ENCODE measurements at regions not wholly inside any gene's neighbourhood (a gene's known extent, or its start where the extent isn't known, plus 50 kb on each side); places are given as distances from the start of the nearest gene placed in this dataset.
"Not testable (repeated sequence)": the region's sequence is repeated elsewhere in the genome, so short reads cannot be mapped to it uniquely, and the experiment has no call there.

DNA sequence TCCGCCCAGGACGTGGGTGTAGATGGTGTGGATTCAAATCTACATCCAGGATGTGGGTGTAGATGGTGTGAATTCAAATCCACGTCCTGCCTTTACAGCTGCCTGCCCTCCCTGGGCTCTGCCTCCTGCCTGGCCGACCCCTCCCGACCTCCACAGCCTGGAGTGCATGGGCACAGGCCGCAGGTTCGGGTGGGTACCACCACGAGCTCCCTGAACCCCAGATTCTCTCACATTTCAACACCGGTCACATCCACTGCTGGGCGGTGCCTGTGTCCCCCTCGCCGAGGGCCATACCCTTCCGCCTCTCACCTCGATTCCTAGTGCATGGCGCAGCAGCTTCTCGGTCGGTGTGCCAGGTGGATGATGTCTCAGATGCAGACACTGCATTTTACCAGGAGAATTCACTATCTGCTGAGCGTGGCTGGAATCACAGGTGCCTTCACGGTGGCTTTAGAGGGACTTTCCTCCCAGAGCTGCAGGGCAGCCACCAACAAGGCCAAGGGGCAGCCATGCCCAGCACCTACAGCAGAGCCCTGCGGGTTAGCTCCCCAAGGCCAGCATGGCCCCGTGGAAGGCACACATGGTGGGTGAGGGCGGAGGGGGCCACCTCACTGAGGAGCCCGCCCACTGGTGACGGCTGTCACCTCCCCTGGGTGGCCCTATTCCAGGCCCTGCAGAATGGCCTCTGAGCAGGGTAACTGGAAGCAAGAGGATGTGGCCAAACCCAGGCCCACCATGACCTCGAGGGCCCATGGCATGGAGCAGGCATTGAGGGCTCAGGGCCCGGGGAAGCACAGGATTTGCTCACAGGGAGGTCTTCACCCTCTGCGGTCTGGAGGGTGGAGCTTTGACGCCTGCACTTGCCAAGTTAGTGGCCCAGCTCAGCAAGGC lies 638.5 kb downstream of the TBC1D22A start:
- H3K27ac Mint-ChIP-seq = no peak overlapping the region
- no peaks in the 10 kb centered on the region for H3K27me3 Mint-ChIP-seq (ENCODE audit: low read depth in 2 of 2)
- Histone ChIP-seq H3K36me3 (ENCODE audit: control insufficient read depth, insufficient read depth, low read length) (no peaks in the 10 kb centered on the region), H3K4me1 (ENCODE audit: control insufficient read depth, insufficient read depth, low read length) (no peaks in the 10 kb centered on the region), H3K27me3 (ENCODE audit: control insufficient read depth, insufficient read depth, low read length) (no peaks in the 10 kb centered on the region), H3K27ac (ENCODE audit: low read length) (no peak overlapping the region), H3K4me3 (ENCODE audit: low read length) (no peak overlapping the region), H3K9me3 (ENCODE audit: control insufficient read depth, insufficient read depth, low read length) (no peaks in the 10 kb centered on the region)
- no peak overlapping the region for H3K4me3 Mint-ChIP-seq
- TF ChIP-seq, protein P1, sequence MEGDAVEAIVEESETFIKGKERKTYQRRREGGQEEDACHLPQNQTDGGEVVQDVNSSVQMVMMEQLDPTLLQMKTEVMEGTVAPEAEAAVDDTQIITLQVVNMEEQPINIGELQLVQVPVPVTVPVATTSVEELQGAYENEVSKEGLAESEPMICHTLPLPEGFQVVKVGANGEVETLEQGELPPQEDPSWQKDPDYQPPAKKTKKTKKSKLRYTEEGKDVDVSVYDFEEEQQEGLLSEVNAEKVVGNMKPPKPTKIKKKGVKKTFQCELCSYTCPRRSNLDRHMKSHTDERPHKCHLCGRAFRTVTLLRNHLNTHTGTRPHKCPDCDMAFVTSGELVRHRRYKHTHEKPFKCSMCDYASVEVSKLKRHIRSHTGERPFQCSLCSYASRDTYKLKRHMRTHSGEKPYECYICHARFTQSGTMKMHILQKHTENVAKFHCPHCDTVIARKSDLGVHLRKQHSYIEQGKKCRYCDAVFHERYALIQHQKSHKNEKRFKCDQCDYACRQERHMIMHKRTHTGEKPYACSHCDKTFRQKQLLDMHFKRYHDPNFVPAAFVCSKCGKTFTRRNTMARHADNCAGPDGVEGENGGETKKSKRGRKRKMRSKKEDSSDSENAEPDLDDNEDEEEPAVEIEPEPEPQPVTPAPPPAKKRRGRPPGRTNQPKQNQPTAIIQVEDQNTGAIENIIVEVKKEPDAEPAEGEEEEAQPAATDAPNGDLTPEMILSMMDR (IDR thresholded peaks at IDR 0.05) = no peak
- H3K36me3 Mint-ChIP-seq = no peaks in the 10 kb centered on the region
- no peaks in the 10 kb centered on the region for H3K9me3 Mint-ChIP-seq
- WGBS (ENCODE audit: insufficient coverage) = 83% methylated on average over 28 of the region's 28 CpGs
- ATAC-seq (no peak), DNase-seq (no peak)
- intact Hi-C loops (cut with micrococcal nuclease) = no loop called here
- peaks cover 0 to 4% of the 10 kb centered on the region in 2 donors for H3K4me1 Mint-ChIP-seq

DNA sequence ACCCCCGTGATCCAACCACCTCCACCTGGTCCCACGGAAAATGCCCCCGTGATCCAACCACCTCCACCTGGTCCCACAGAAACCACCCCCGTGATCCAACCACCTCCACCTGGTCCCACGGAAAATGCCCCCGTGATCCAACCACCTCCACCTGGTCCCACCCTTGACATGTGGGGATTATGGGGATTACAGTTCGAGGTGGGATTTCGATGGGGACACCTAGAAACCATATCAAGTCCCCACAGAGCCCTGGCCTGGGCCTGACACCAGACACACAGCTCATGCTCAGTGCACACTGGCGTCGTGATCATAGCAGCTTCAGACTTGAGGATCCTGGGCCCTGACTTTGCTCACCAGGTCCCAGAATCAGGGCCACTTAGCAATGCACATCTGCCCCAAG lies 637.7 kb downstream of the TBC1D22A start:
- H3K4me3 ChIP-seq (ENCODE audit: low read length); intact Hi-C loops (cut with micrococcal nuclease); H3K36me3 Mint-ChIP-seq: not testable (repeated sequence)

DNA sequence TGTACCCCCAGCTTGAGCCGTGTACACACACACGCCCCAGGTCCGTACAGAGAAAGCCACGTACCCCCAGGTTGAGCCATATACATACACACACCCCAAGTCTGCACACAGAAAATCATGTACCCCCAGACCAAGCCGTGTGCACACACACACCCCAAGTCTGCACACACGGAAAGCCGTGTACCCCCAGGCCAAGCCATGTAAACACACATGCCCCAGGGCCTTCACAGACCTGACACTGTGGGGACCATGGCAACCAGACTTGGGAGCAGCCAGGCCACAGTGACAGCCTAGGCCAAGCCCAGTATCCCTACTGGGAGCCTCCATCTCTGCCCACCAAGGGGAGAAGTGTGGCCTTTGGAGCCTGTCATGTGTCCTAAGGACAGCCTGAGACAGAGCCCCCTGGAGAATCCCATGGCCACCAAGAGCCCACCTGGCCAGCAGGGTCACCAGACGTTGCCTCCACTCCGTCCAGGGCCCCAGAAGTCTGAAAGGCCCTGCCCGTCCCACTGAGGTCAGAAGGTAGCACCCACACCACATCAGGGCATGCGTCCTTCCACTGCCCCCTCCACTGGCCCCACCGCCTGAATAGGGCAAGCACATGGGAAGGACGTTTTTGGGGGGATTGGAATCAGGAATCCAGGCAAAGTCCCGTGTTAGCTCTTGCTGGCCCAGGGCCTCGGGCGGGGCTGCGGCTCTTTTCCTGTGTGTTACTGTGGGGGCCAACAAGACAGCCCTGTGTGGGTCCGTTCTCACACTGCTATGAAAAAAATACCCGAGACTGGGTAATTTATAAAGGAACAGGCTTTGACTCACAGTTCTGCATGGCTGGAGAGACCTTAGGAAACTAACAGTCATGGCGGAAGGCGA lies 636.7 kb downstream of the TBC1D22A start:
- intact Hi-C loops (cut with micrococcal nuclease) = no loop called here
- H3K27me3 Mint-ChIP-seq (ENCODE audit: low read depth in 2 of 2) = no peaks in the 10 kb centered on the region
- H3K9me3 Mint-ChIP-seq = no peaks in the 10 kb centered on the region
- no peak for DNase-seq
- ATAC-seq = no peak
- Histone ChIP-seq H3K4me1 (ENCODE audit: control insufficient read depth, insufficient read depth, low read length) (no peaks in the 10 kb centered on the region), H3K9me3 (ENCODE audit: control insufficient read depth, insufficient read depth, low read length) (no peaks in the 10 kb centered on the region), H3K36me3 (ENCODE audit: control insufficient read depth, insufficient read depth, low read length) (no peaks in the 10 kb centered on the region), H3K4me3 (ENCODE audit: low read length) (no peak overlapping the region), H3K27me3 (ENCODE audit: control insufficient read depth, insufficient read depth, low read length) (no peaks in the 10 kb centered on the region), H3K27ac (ENCODE audit: low read length) (no peak overlapping the region)
- no peaks in the 10 kb centered on the region for H3K36me3 Mint-ChIP-seq
- H3K27ac Mint-ChIP-seq = no peak overlapping the region
- WGBS (ENCODE audit: insufficient coverage) = 88% methylated on average over 21 of the region's 21 CpGs
- TF ChIP-seq, protein P1 (IDR thresholded peaks at IDR 0.05) = no peak
- H3K4me1 Mint-ChIP-seq = peaks cover 0 to 4% of the 10 kb centered on the region in 2 donors
- H3K4me3 Mint-ChIP-seq = no peak overlapping the region

More for the DNA sequence above, 637.7 kb downstream of the TBC1D22A start:
- not testable (repeated sequence) for H3K4me1 Mint-ChIP-seq; H3K9me3 ChIP-seq (ENCODE audit: control insufficient read depth, insufficient read depth, low read length); H3K9me3 Mint-ChIP-seq; H3K27ac Mint-ChIP-seq; H3K27me3 Mint-ChIP-seq (ENCODE audit: low read depth in 2 of 2); ATAC-seq; H3K4me1 ChIP-seq (ENCODE audit: control insufficient read depth, insufficient read depth, low read length); H3K4me3 Mint-ChIP-seq; H3K27me3 ChIP-seq (ENCODE audit: control insufficient read depth, insufficient read depth, low read length); DNase-seq; H3K27ac ChIP-seq (ENCODE audit: low read length); H3K36me3 ChIP-seq (ENCODE audit: control insufficient read depth, insufficient read depth, low read length)
- WGBS (ENCODE audit: insufficient coverage) = 95% methylated on average over 6 of the region's 10 CpGs

- TF ChIP-seq, protein P1 (IDR thresholded peaks at IDR 0.05) = no peak
- ATAC-seq (no peak), DNase-seq (no peak)
- H3K4me1 ChIP-seq (ENCODE audit: control insufficient read depth, insufficient read depth, low read length) = no peaks in the 10 kb centered on the region
- peaks cover 0 to 4% of the 10 kb centered on the region in 2 donors for H3K4me1 Mint-ChIP-seq
- H3K9me3 ChIP-seq (ENCODE audit: control insufficient read depth, insufficient read depth, low read length) = no peaks in the 10 kb centered on the region
- H3K4me3 ChIP-seq (ENCODE audit: low read length) = no peak overlapping the region
- H3K36me3 ChIP-seq (ENCODE audit: control insufficient read depth, insufficient read depth, low read length) = no peaks in the 10 kb centered on the region
- no peak overlapping the region for H3K4me3 Mint-ChIP-seq
- H3K9me3 Mint-ChIP-seq = no peaks in the 10 kb centered on the region
- no peak overlapping the region for H3K27ac Mint-ChIP-seq
- no peak overlapping the region for H3K27ac ChIP-seq (ENCODE audit: low read length)
- intact Hi-C loops (cut with micrococcal nuclease) = no loop called here
- H3K27me3 ChIP-seq (ENCODE audit: control insufficient read depth, insufficient read depth, low read length) = no peaks in the 10 kb centered on the region
- H3K27me3 Mint-ChIP-seq (ENCODE audit: low read depth in 2 of 2) = no peaks in the 10 kb centered on the region
- WGBS (ENCODE audit: insufficient coverage) = 87% methylated on average over 11 of the region's 11 CpGs
- no peaks in the 10 kb centered on the region for H3K36me3 Mint-ChIP-seq
Observed at GRCh38 chr22:47398491-47398890, 636.0 kb downstream of the TBC1D22A start.
